IPS-NIHi11 (cell line): ENCODE measurements at regions not wholly inside any gene's neighbourhood (a gene's known extent, or its start where the extent isn't known, plus 50 kb on each side); places are given as distances from the start of the nearest gene placed in this dataset.

Experiments used
- DNase-seq: peaks from one replicate; pipeline ENCODE4 v3.0.0; 2012; ENCODE audit warnings: mixed read lengths, low spot score

GRCh38 chr11:76276781-76277155, 70.5 kb upstream of the WNT11 start:
- no peak for DNase-seq

GRCh38 chr11:76276046-76276780, 69.9 kb upstream of the WNT11 start:
- DNase-seq: no peak

- no peak for DNase-seq
These were observed 69.1 kb upstream of the WNT11 start for GRCh38 chr11:76275446-76275845.

GRCh38 chr11:76271068-76271467, 64.8 kb upstream of the WNT11 start:
- DNase-seq: no peak

GRCh38 chr11:76270389-76270788, 64.1 kb upstream of the WNT11 start:
- DNase-seq: no peak

GRCh38 chr11:76269661-76270261, 63.5 kb upstream of the WNT11 start:
- no peak for DNase-seq

- no peak for DNase-seq
These were observed 62.9 kb upstream of the WNT11 start for GRCh38 chr11:76269247-76269646.

GRCh38 chr11:76268498-76268897, 62.2 kb upstream of the WNT11 start:
- DNase-seq: no peak

- DNase-seq: no peak
These were observed 61.3 kb upstream of the WNT11 start for GRCh38 chr11:76267556-76267955.

- DNase-seq: no peak
These were observed 60.2 kb upstream of the WNT11 start for GRCh38 chr11:76266286-76267100.

GRCh38 chr11:76265771-76266241, 59.5 kb upstream of the WNT11 start:
- no peak for DNase-seq

- no peak for DNase-seq
These were observed 57.4 kb upstream of the WNT11 start for GRCh38 chr11:76263657-76264056.

- no peak for DNase-seq
These were observed 56.9 kb upstream of the WNT11 start for GRCh38 chr11:76263166-76263565.

- DNase-seq: no peak
These were observed 54.1 kb upstream of the WNT11 start for GRCh38 chr11:76260296-76260925.

GRCh38 chr11:76259299-76259908, 53.1 kb upstream of the WNT11 start:
- no peak for DNase-seq

- DNase-seq: peak; percentile 62
These were observed 50.9 kb upstream of the WNT11 start for GRCh38 chr11:76257074-76257719.

- peak; percentile 79 for DNase-seq
These were observed 50.1 kb upstream of the WNT11 start for GRCh38 chr11:76256448-76256847.
